Cardiac fibroblast (primary cell): ENCODE measurements at regions not wholly inside any gene's neighbourhood (a gene's known extent, or its start where the extent isn't known, plus 50 kb on each side); places are given as distances from the start of the nearest gene placed in this dataset.

Experiments
- DNase-seq, 2 donors: peaks; one replicate each; pipeline versions ENCODE4 v3.0.0 to v3.0.0-alpha.2; 2010; ENCODE audit warnings: low read depth in 2 of 2
- H3K4me3 ChIP-seq, 2 donors: replicated peaks in 1 of 2; 1 replicate in 1 of 2; 2 replicates in 1 of 2; pipeline ENCODE4 v1.5.1; 2011; ENCODE audit warnings: low read depth in 2 of 2, low read length in 2 of 2, mild to moderate bottlenecking in 2 of 2, moderate library complexity in 1 of 2
- CTCF ChIP-seq: IDR thresholded peaks from one replicate; pipeline ENCODE4 v1.5.1; 2011; ENCODE audit warnings: low read depth, mild to moderate bottlenecking, low read length, inconsistent platforms

- H3K4me3 ChIP-seq = no peak overlapping the region
- TF ChIP-seq CTCF = no peak
- peak; percentile 78 to 86 for DNase-seq
Observed at GRCh38 chr3:159897331-159898075, 91.1 kb upstream of the IL12A start.

- TF ChIP-seq CTCF = no peak
- no peak for DNase-seq
- H3K4me3 ChIP-seq = no peak overlapping the region
Observed at GRCh38 chr3:159898147-159898546, 90.5 kb upstream of the IL12A start.

GRCh38 chr3:159899166-159899565, 89.5 kb upstream of the IL12A start:
- no peak for TF ChIP-seq CTCF
- DNase-seq = no peak
- no peak overlapping the region for H3K4me3 ChIP-seq

- H3K4me3 ChIP-seq = no peak overlapping the region
- TF ChIP-seq CTCF = no peak
- no peak for DNase-seq
Observed at GRCh38 chr3:159902546-159903314, 85.9 kb upstream of the IL12A start.

- no peak overlapping the region for H3K4me3 ChIP-seq
- no peak for DNase-seq
- TF ChIP-seq CTCF = no peak
Observed at GRCh38 chr3:159904455-159904854, 84.2 kb upstream of the IL12A start.

GRCh38 chr3:159904911-159905310, 83.7 kb upstream of the IL12A start:
- no peak for TF ChIP-seq CTCF
- no peak overlapping the region for H3K4me3 ChIP-seq
- no peak for DNase-seq
